GM12892 (cell line): ENCODE measurements at regions not wholly inside any gene's neighbourhood (a gene's known extent, or its start where the extent isn't known, plus 50 kb on each side); places are given as distances from the start of the nearest gene placed in this dataset.

Source experiments
- DNase-seq: peaks from one replicate; pipeline ENCODE4 v3.0.0; 2011; ENCODE audit not compliant: insufficient read length
- FAIRE-seq: peaks from 2 replicates; lab custom pipeline; 2011; peaks lifted over from hg19 to GRCh38; lab: Jason Lieb, UNC
- POLR2A ChIP-seq: IDR thresholded peaks from 2 replicates; pipeline ENCODE4 v1.6.1; 2011; ENCODE audit warnings: low read depth, low read length, control low read depth
- POLR2AphosphoS5 ChIP-seq: IDR thresholded peaks from 2 replicates; pipeline ENCODE4 v1.6.1; 2011; ENCODE audit warnings: low read depth, low read length, control low read depth
- TAF1 ChIP-seq: IDR thresholded peaks from 2 replicates; pipeline ENCODE4 v1.6.1; 2011; ENCODE audit warnings: low read depth, mild to moderate bottlenecking, control low read depth, low read length, borderline replicate concordance

- FAIRE-seq (no peak), DNase-seq (no peak)
- TF ChIP-seq POLR2AphosphoS5 (no peak), TAF1 (no peak), POLR2A (no peak)
Measured at GRCh38 chr2:104213758-104214157, 640.2 kb upstream of the POU3F3 start.

DNA sequence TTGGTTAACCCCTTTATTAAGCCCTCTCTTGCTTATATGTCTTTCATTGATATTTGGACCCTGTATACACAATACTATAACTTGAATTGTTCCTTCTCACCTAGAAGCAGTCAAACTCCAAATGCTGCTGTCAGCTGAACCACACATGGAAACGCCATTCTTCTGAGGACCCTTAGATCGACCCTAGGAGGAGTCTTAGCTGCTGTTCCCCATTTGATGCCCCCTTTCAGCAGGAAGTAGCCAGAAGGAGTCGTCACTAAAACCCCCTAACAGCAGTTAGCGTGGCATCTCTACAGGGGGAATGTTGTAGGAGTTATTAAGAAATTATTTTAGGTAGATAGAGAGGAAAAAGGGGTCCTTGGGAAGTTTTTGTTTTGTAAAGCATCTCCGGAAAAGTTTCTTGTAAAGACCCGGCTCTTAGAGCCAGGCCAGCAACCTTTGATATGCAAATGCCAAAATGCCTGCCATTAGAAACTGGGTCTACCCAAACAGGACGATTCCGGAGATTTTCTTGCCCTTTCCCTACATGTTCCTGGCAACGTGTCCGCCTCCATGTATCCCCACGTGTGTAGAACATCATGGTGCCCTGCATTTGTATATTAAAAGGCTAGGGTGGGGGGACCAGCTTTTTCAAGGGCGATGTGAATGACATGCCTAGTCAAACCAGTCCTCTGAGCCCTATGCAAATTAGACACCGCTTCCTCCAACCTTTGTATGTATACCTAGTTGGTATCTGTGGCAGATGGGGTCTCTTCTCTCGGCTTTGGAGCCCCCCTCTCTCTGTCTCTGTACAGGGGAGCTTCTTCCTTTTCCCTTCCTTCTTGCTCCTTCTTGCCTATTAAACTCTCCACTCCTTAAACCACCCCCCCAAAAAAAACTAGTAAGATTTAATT, 638.4 kb upstream of the POU3F3 start:
- DNase-seq, result no peak
- FAIRE-seq, result no peak
- TF ChIP-seq POLR2A (no peak), TAF1 (no peak), POLR2AphosphoS5 (no peak)

- TF ChIP-seq POLR2AphosphoS5, result no peak
- TF ChIP-seq POLR2A, result no peak
- TF ChIP-seq TAF1, result no peak
- DNase-seq, result no peak
- FAIRE-seq, result no peak
Measured at GRCh38 chr2:104233591-104233990, 620.3 kb upstream of the POU3F3 start.

DNA sequence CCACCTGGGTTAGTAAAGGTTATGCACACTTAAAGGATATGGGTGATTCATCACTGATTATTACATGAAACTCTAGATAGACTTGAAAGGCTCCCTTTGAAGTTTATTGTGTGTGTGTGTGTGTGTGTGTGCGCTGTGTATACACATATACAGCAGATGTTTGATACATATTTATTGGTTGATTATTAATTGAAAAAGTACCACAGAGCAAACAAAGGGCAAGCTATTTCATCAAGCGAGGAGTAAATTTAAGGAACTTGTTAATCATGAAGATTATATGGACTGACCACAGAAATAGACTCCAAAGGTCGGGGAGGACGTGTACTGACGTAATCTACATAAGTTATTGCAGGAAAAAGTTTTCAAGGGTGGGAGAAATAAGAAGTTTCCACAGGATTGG, 617.4 kb upstream of the POU3F3 start:
- DNase-seq (no peak), FAIRE-seq (no peak)
- no peak for TF ChIP-seq POLR2AphosphoS5
- no peak for TF ChIP-seq TAF1
- TF ChIP-seq POLR2A, result no peak

GRCh38 chr2:104240984-104241383, 612.9 kb upstream of the POU3F3 start:
- FAIRE-seq (no peak), DNase-seq (no peak)
- TF ChIP-seq TAF1, result no peak
- TF ChIP-seq POLR2AphosphoS5, result no peak
- TF ChIP-seq POLR2A, result no peak

DNA sequence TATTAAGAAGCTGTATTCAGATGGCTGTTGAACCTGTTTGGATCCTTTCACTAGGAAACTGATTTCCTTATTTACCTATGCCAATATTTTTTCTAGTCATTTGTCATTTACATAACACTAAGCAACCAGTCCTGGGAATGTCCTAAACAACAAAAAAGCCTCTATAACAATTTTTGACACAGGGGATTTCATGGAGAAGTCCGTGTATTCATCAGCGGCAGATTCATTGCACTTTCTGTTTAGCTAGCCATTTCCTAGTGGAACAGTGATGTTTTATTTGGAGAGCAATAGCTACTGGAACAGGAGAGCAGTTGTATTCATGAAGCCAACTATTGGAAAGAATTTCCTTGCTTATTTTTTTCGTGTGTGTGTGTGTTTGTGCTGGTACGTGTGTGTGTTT, 604.3 kb upstream of the POU3F3 start:
- FAIRE-seq (no peak), DNase-seq (no peak)
- no peak for TF ChIP-seq POLR2AphosphoS5
- no peak for TF ChIP-seq TAF1
- no peak for TF ChIP-seq POLR2A

DNA sequence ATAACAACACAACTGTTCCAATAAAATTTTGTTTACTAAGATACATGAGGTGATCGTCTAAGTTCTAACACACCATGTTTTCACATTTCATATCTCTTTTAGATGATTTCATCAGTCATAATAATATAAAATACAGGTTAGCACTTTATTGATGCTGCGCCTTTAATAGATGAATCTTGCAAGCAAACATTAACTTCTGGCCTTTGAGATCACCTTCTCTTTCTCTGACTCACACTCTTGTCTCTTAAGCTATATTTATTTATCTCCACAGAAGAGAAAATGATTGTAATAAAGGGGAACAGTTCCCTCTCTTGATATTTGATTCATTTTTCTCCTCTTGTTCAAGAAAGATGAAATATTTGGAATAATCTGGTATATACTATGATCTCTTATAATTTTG, 603.3 kb upstream of the POU3F3 start:
- FAIRE-seq (no peak), DNase-seq (no peak)
- TF ChIP-seq POLR2AphosphoS5 (no peak), POLR2A (no peak), TAF1 (no peak)

- DNase-seq (no peak), FAIRE-seq (no peak)
- TF ChIP-seq POLR2AphosphoS5, result no peak
- no peak for TF ChIP-seq POLR2A
- no peak for TF ChIP-seq TAF1
Measured at GRCh38 chr2:104254017-104254416, 599.9 kb upstream of the POU3F3 start.

- DNase-seq (no peak), FAIRE-seq (no peak)
- TF ChIP-seq POLR2A, result no peak
- TF ChIP-seq POLR2AphosphoS5, result no peak
- TF ChIP-seq TAF1, result no peak
Measured at GRCh38 chr2:104262714-104263113, 591.2 kb upstream of the POU3F3 start.

DNA sequence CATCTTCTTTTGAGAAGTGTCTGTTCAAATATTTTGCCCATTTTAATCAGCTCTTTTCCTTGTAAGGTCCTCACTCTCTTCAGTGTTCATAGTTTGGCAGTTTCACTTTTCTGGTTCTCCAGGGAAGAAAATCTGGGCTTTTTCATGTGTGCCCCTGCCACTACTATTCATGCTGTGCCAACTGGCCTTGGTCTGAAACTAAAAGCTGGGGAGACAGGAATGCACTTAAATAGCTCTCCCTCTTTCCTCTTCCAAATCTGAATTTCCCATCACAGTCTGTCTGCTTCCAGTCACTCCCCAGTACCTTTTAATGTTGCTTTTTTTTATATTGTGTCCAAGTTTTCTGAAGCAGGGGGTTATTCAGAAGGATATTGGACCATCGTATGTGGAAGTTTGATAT, 574.3 kb upstream of the POU3F3 start:
- TF ChIP-seq POLR2AphosphoS5, result no peak
- TF ChIP-seq POLR2A, result no peak
- no peak for TF ChIP-seq TAF1
- FAIRE-seq (no peak), DNase-seq (no peak)

- TF ChIP-seq POLR2A, result no peak
- TF ChIP-seq POLR2AphosphoS5, result no peak
- no peak for TF ChIP-seq TAF1
- DNase-seq (no peak), FAIRE-seq (no peak)
Measured at GRCh38 chr2:104280216-104280615, 573.7 kb upstream of the POU3F3 start.

- TF ChIP-seq POLR2A (no peak), POLR2AphosphoS5 (no peak), TAF1 (no peak)
- no peak for DNase-seq
- FAIRE-seq, result no peak
Measured at GRCh38 chr2:104286841-104287240, 567.1 kb upstream of the POU3F3 start.
